ENCODE measurements at regions not wholly inside any gene's neighbourhood (a gene's known extent, or its start where the extent isn't known, plus 50 kb on each side); places are given as distances from the start of the nearest gene placed in this dataset.

- DNase-seq: no peak
These were observed 75.0 kb upstream of the MMADHC start for GRCh38 chr2:149662556-149662955.

GRCh38 chr2:149661844-149662243 is 74.3 kb upstream of the MMADHC start:
- no peak for DNase-seq

GRCh38 chr2:149658553-149658952 is 71.0 kb upstream of the MMADHC start:
- DNase-seq: no peak

GRCh38 chr2:149657401-149658040 is 69.9 kb upstream of the MMADHC start:
- no peak for DNase-seq

- DNase-seq: no peak
These were observed 69.4 kb upstream of the MMADHC start for GRCh38 chr2:149656996-149657395.

- DNase-seq: no peak
These were observed 66.4 kb upstream of the MMADHC start for GRCh38 chr2:149653831-149654445.

- DNase-seq: no peak
These were observed 65.4 kb upstream of the MMADHC start for GRCh38 chr2:149652926-149653325.

- no peak for DNase-seq
These were observed 65.0 kb upstream of the MMADHC start for GRCh38 chr2:149652526-149652925.

GRCh38 chr2:149651229-149651628 is 63.7 kb upstream of the MMADHC start:
- DNase-seq: no peak

GRCh38 chr2:149650006-149650405 is 62.4 kb upstream of the MMADHC start:
- no peak for DNase-seq

GRCh38 chr2:149648282-149649030 is 60.9 kb upstream of the MMADHC start:
- DNase-seq: no peak

GRCh38 chr2:149645391-149645790 is 57.8 kb upstream of the MMADHC start:
- no peak for DNase-seq

All from amygdala (tissue), 56 donors.